OCI-LY1 (cell line): ENCODE measurements at regions not wholly inside any gene's neighbourhood (a gene's known extent, or its start where the extent isn't known, plus 50 kb on each side); places are given as distances from the start of the nearest gene placed in this dataset.

Experiments used
- H2AFZ ChIP-seq: fragments of 200-600 bp; sonication (generic), shearing (Covaris generic); 2 replicates; pipeline ENCODE4 v1.6.0; 2014; ENCODE audit warnings: antibody characterized with exemption, mild to moderate bottlenecking, low read length
- H3F3A ChIP-seq: fragments of 200-600 bp; sonication (generic), shearing (Covaris generic); 2 replicates; pipeline ENCODE4 v1.6.0; 2014; ENCODE audit warnings: mild to moderate bottlenecking, antibody characterized with exemption, low read length, moderate library complexity; ENCODE audit not compliant: insufficient read depth
- H3K27ac ChIP-seq: fragments of 200-600 bp; sonication (generic); 2 replicates; pipeline ENCODE4 v1.5.1; 2014; ENCODE audit warnings: low read length, mixed run types, mild to moderate bottlenecking, low read depth; ENCODE audit not compliant: poor library complexity, severe bottlenecking
- H3K27me3 ChIP-seq: fragments of 200-600 bp; sonication (generic); 2 replicates; pipeline ENCODE4 v1.6.0; 2014; ENCODE audit warnings: antibody characterized with exemption, mild to moderate bottlenecking, low read length, moderate library complexity; ENCODE audit not compliant: insufficient read depth
- H3K36me3 ChIP-seq: fragments of 200-600 bp; sonication (generic); 2 replicates; pipeline ENCODE4 v1.6.1; 2014; ENCODE audit warnings: mild to moderate bottlenecking, antibody characterized with exemption, low read length, moderate library complexity, mixed read lengths; ENCODE audit not compliant: insufficient read depth
- H3K4me1 ChIP-seq: fragments of 200-600 bp; sonication (generic); 2 replicates; pipeline ENCODE4 v1.5.1; 2014; ENCODE audit warnings: mild to moderate bottlenecking, low read length, moderate library complexity; ENCODE audit not compliant: insufficient read depth, severe bottlenecking
- H3K4me2 ChIP-seq: fragments of 200-600 bp; sonication (generic), shearing (Covaris generic); 2 replicates; pipeline ENCODE4 v1.6.1; 2014; ENCODE audit warnings: low read length
- H3K4me3 ChIP-seq: fragments of 200-600 bp; sonication (generic); 2 replicates; pipeline ENCODE4 v1.5.1; 2014; ENCODE audit warnings: low read length, low read depth, mild to moderate bottlenecking, mixed read lengths; ENCODE audit not compliant: poor library complexity, severe bottlenecking
- H3K79me2 ChIP-seq: fragments of 200-600 bp; shearing (Covaris generic); 2 replicates; pipeline ENCODE4 v1.6.1; 2016; ENCODE audit warnings: mixed run types, low read length, mixed read lengths; ENCODE audit not compliant: insufficient read depth
- H3K9ac ChIP-seq: fragments of 200-600 bp; sonication (generic), shearing (Covaris generic); 2 replicates; pipeline ENCODE4 v1.6.1; 2014; ENCODE audit warnings: mild to moderate bottlenecking, low read length, mixed read lengths
- H3K9me2 ChIP-seq: fragments of 200-600 bp; sonication (generic), shearing (Covaris generic); 2 replicates; pipeline ENCODE4 v1.6.1; 2014; ENCODE audit warnings: low read depth, mild to moderate bottlenecking, low read length, mixed read lengths
- H3K9me3 ChIP-seq: fragments of 200-600 bp; shearing (Covaris generic); 2 replicates; pipeline ENCODE4 v1.6.1; 2014; ENCODE audit warnings: low read length, mixed read lengths
- H4K20me1 ChIP-seq: fragments of 200-600 bp; sonication (generic), shearing (Covaris generic); 2 replicates; pipeline ENCODE4 v1.6.0; 2016; ENCODE audit warnings: mild to moderate bottlenecking, low read length; ENCODE audit not compliant: insufficient read depth
- EZH2 ChIP-seq: fragments of 200-600 bp; sonication (generic), shearing (Covaris generic); IDR thresholded peaks from 2 replicates; pipeline ENCODE4 v1.8.0; 2017; ENCODE audit warnings: borderline replicate concordance, mixed run types, mild to moderate bottlenecking, antibody characterized with exemption, low read length, moderate library complexity, mixed read lengths
- TF ChIP-seq, protein P1 (sequence below): fragments of 200-600 bp; sonication (generic), shearing (Covaris generic); IDR thresholded peaks from 2 replicates; pipeline ENCODE4 v1.5.1; 2017; ENCODE audit warnings: mild to moderate bottlenecking, antibody characterized with exemption, low read length, moderate library complexity, mixed read lengths

GRCh38 chr10:4692206-4692605 is 133.8 kb upstream of the AKR1E2 start:
- Histone ChIP-seq H3K27ac (no peak overlapping the region), H3K9me3 (no peaks in the 10 kb centered on the region), H3F3A (no peaks in the 10 kb centered on the region), H3K4me1 (no peaks in the 10 kb centered on the region), H2AFZ (no peak overlapping the region), H3K9ac (no peak overlapping the region), H4K20me1 (no peaks in the 10 kb centered on the region), H3K36me3 (no peaks in the 10 kb centered on the region), H3K4me2 (no peak overlapping the region), H3K27me3 (no peaks in the 10 kb centered on the region), H3K9me2 (no peaks in the 10 kb centered on the region), H3K79me2 (no peaks in the 10 kb centered on the region), H3K4me3 (no peak overlapping the region)
- TF ChIP-seq EZH2: no peak
- TF ChIP-seq, protein P1, sequence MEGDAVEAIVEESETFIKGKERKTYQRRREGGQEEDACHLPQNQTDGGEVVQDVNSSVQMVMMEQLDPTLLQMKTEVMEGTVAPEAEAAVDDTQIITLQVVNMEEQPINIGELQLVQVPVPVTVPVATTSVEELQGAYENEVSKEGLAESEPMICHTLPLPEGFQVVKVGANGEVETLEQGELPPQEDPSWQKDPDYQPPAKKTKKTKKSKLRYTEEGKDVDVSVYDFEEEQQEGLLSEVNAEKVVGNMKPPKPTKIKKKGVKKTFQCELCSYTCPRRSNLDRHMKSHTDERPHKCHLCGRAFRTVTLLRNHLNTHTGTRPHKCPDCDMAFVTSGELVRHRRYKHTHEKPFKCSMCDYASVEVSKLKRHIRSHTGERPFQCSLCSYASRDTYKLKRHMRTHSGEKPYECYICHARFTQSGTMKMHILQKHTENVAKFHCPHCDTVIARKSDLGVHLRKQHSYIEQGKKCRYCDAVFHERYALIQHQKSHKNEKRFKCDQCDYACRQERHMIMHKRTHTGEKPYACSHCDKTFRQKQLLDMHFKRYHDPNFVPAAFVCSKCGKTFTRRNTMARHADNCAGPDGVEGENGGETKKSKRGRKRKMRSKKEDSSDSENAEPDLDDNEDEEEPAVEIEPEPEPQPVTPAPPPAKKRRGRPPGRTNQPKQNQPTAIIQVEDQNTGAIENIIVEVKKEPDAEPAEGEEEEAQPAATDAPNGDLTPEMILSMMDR: no peak

GRCh38 chr10:4691776-4692175 is 134.2 kb upstream of the AKR1E2 start:
- Histone ChIP-seq H3K27ac (no peak overlapping the region), H3K4me1 (no peaks in the 10 kb centered on the region), H3K36me3 (no peaks in the 10 kb centered on the region), H2AFZ (no peak overlapping the region), H3F3A (no peaks in the 10 kb centered on the region), H3K9me2 (no peaks in the 10 kb centered on the region), H3K4me2 (no peak overlapping the region), H3K79me2 (no peaks in the 10 kb centered on the region), H3K9me3 (no peaks in the 10 kb centered on the region), H3K27me3 (no peaks in the 10 kb centered on the region), H3K9ac (no peak overlapping the region), H3K4me3 (no peak overlapping the region), H4K20me1 (no peaks in the 10 kb centered on the region)
- no peak for TF ChIP-seq EZH2
- TF ChIP-seq, protein P1: no peak

GRCh38 chr10:4691301-4691700 is 134.7 kb upstream of the AKR1E2 start:
- H3K4me3 ChIP-seq: no peak overlapping the region
- no peak for TF ChIP-seq EZH2
- TF ChIP-seq, protein P1: no peak
- no peak overlapping the region for H3K27ac ChIP-seq

More at GRCh38 chr10:4691301-4691700, 134.7 kb upstream of the AKR1E2 start:
- no peaks in the 10 kb centered on the region for H3K9me3 ChIP-seq
- no peaks in the 10 kb centered on the region for H3K4me1 ChIP-seq
- no peak overlapping the region for H3K9ac ChIP-seq
- no peaks in the 10 kb centered on the region for H3F3A ChIP-seq
- H3K9me2 ChIP-seq: no peaks in the 10 kb centered on the region
- no peak overlapping the region for H2AFZ ChIP-seq
- H3K4me2 ChIP-seq: no peak overlapping the region
- H3K36me3 ChIP-seq: no peaks in the 10 kb centered on the region
- no peaks in the 10 kb centered on the region for H4K20me1 ChIP-seq
- no peaks in the 10 kb centered on the region for H3K27me3 ChIP-seq
- H3K79me2 ChIP-seq: no peaks in the 10 kb centered on the region
